BLaER1 (cell line): ENCODE measurements at regions not wholly inside any gene's neighbourhood (a gene's known extent, or its start where the extent isn't known, plus 50 kb on each side); places are given as distances from the start of the nearest gene placed in this dataset.

Experiments used
- H3K27ac ChIP-seq: shearing (Covaris generic); formaldehyde crosslinking; 2 replicates; pipeline ENCODE4 v1.8.1; 2022
- H3K27me3 ChIP-seq: shearing (Covaris generic); formaldehyde crosslinking; 2 replicates; pipeline ENCODE4 v1.8.1; 2022
- H3K36me3 ChIP-seq: shearing (Covaris generic); formaldehyde crosslinking; 2 replicates; pipeline ENCODE4 v1.8.1; 2022
- H3K4me1 ChIP-seq: shearing (Covaris generic); formaldehyde crosslinking; 2 replicates; pipeline ENCODE4 v1.8.1; 2022
- H3K4me2 ChIP-seq: shearing (Covaris generic); formaldehyde crosslinking; 2 replicates; pipeline ENCODE4 v1.8.1; 2022
- H3K4me3 ChIP-seq: shearing (Covaris generic); formaldehyde crosslinking; 2 replicates; pipeline ENCODE4 v1.8.1; 2022
- H3K9ac ChIP-seq: shearing (Covaris generic); formaldehyde crosslinking; 2 replicates; pipeline ENCODE4 v1.8.1; 2022
- H3K9me3 ChIP-seq: shearing (Covaris generic); formaldehyde crosslinking; 2 replicates; pipeline ENCODE4 v1.8.1; 2022
- H4K20me1 ChIP-seq: shearing (Covaris generic); formaldehyde crosslinking; 2 replicates; pipeline ENCODE4 v1.8.1; 2022
- Cebpa-rat ChIP-seq: shearing (Covaris generic); IDR thresholded peaks from 2 replicates; pipeline ENCODE4 v1.8.1; 2022

- no peak overlapping the region for H3K9ac ChIP-seq
- no peak overlapping the region for H3K4me2 ChIP-seq
- no peak overlapping the region for H3K4me3 ChIP-seq
- no peaks in the 10 kb centered on the region for H3K36me3 ChIP-seq
- H3K27ac ChIP-seq = no peak overlapping the region
- H3K4me1 ChIP-seq = no peaks in the 10 kb centered on the region
- no peak for TF ChIP-seq Cebpa-rat
- no peaks in the 10 kb centered on the region for H4K20me1 ChIP-seq
- peaks cover 35% of the 10 kb centered on the region for H3K9me3 ChIP-seq
- H3K27me3 ChIP-seq = no peaks in the 10 kb centered on the region
These were observed 114.1 kb upstream of the HDDC2 start for GRCh38 chr6:125415913-125416312.

- no peak overlapping the region for H3K4me2 ChIP-seq
- TF ChIP-seq Cebpa-rat = no peak
- H3K27me3 ChIP-seq = no peaks in the 10 kb centered on the region
- H3K27ac ChIP-seq = no peak overlapping the region
- H3K36me3 ChIP-seq = no peaks in the 10 kb centered on the region
- H3K4me3 ChIP-seq = no peak overlapping the region
- no peak overlapping the region for H3K9ac ChIP-seq
- H3K9me3 ChIP-seq = peaks cover 16% of the 10 kb centered on the region
- peaks cover 26% of the 10 kb centered on the region for H3K4me1 ChIP-seq
- no peaks in the 10 kb centered on the region for H4K20me1 ChIP-seq
These were observed 120.1 kb upstream of the HDDC2 start for GRCh38 chr6:125421836-125422235.

- no peaks in the 10 kb centered on the region for H3K36me3 ChIP-seq
These were observed 121.3 kb upstream of the HDDC2 start for GRCh38 chr6:125423047-125423446.

GRCh38 chr6:125431971-125432370 is 130.2 kb upstream of the HDDC2 start:
- Histone ChIP-seq H3K4me1 (peaks cover 66% of the 10 kb centered on the region), H3K27me3 (no peaks in the 10 kb centered on the region), H3K9me3 (peaks cover 29% of the 10 kb centered on the region; the same call in 1 of the 2 replicates), H3K9ac (no peak overlapping the region; the same call in 1 of the 2 replicates), H3K4me2 (peak overlapping the region; percentile 72), H4K20me1 (no peaks in the 10 kb centered on the region), H3K36me3 (no peaks in the 10 kb centered on the region), H3K27ac (peak overlapping the region; percentile 83), H3K4me3 (no peak overlapping the region)
- no peak for TF ChIP-seq Cebpa-rat

More at GRCh38 chr6:125423047-125423446, 121.3 kb upstream of the HDDC2 start:
- no peaks in the 10 kb centered on the region for H4K20me1 ChIP-seq
- H3K9me3 ChIP-seq = peaks cover 20% of the 10 kb centered on the region
- TF ChIP-seq Cebpa-rat = no peak
- H3K4me1 ChIP-seq = peaks cover 31% of the 10 kb centered on the region
- H3K27me3 ChIP-seq = no peaks in the 10 kb centered on the region
- no peak overlapping the region for H3K4me2 ChIP-seq
- no peak overlapping the region for H3K27ac ChIP-seq
- no peak overlapping the region for H3K9ac ChIP-seq
- no peak overlapping the region for H3K4me3 ChIP-seq

- no peaks in the 10 kb centered on the region for H3K27me3 ChIP-seq
- H3K9ac ChIP-seq = no peak overlapping the region
- H3K4me3 ChIP-seq = peak overlapping the region; percentile 23; the same call in 1 of the 2 replicates
- H3K36me3 ChIP-seq = no peaks in the 10 kb centered on the region
- peaks cover 62% of the 10 kb centered on the region for H3K4me1 ChIP-seq
- TF ChIP-seq Cebpa-rat = no peak
- H3K9me3 ChIP-seq = peaks cover 24% of the 10 kb centered on the region; the same call in 1 of the 2 replicates
- peak overlapping the region; percentile 72 for H3K4me2 ChIP-seq
- H4K20me1 ChIP-seq = no peaks in the 10 kb centered on the region
- H3K27ac ChIP-seq = peak overlapping the region; percentile 83
These were observed 131.2 kb upstream of the HDDC2 start for GRCh38 chr6:125432963-125433362.

GRCh38 chr6:125434760-125435159 is 133.0 kb upstream of the HDDC2 start:
- no peaks in the 10 kb centered on the region for H3K27me3 ChIP-seq
- no peak overlapping the region for H3K4me2 ChIP-seq
- H3K4me3 ChIP-seq = no peak overlapping the region
- no peak for TF ChIP-seq Cebpa-rat
- no peaks in the 10 kb centered on the region for H3K36me3 ChIP-seq
- H3K27ac ChIP-seq = no peak overlapping the region
- peaks cover 44% of the 10 kb centered on the region for H3K4me1 ChIP-seq
- H3K9ac ChIP-seq = no peak overlapping the region
- H3K9me3 ChIP-seq = peaks cover 16% of the 10 kb centered on the region; the same call in 1 of the 2 replicates
- no peaks in the 10 kb centered on the region for H4K20me1 ChIP-seq

GRCh38 chr6:125439512-125439911 is 137.7 kb upstream of the HDDC2 start:
- Histone ChIP-seq H3K36me3 (no peaks in the 10 kb centered on the region), H3K4me3 (no peak overlapping the region), H3K4me1 (no peaks in the 10 kb centered on the region), H3K9me3 (0 out of 2 replicates have a peak, but pooled peaks cover 6% of the 10 kb centered on the region), H3K27ac (no peak overlapping the region), H3K27me3 (no peaks in the 10 kb centered on the region), H3K4me2 (no peak overlapping the region), H3K9ac (no peak overlapping the region), H4K20me1 (no peaks in the 10 kb centered on the region)
- no peak for TF ChIP-seq Cebpa-rat

- Histone ChIP-seq H3K9ac (no peak overlapping the region), H3K27ac (no peak overlapping the region), H3K4me2 (no peak overlapping the region), H3K9me3 (peaks cover 3% of the 10 kb centered on the region), H3K4me1 (peaks cover 11% of the 10 kb centered on the region), H3K36me3 (no peaks in the 10 kb centered on the region), H4K20me1 (no peaks in the 10 kb centered on the region), H3K4me3 (no peak overlapping the region), H3K27me3 (no peaks in the 10 kb centered on the region)
- TF ChIP-seq Cebpa-rat = no peak
These were observed 142.5 kb upstream of the HDDC2 start for GRCh38 chr6:125444006-125444923.

- no peak for TF ChIP-seq Cebpa-rat
- H3K4me3 ChIP-seq = no peak overlapping the region
- H3K4me1 ChIP-seq = peaks cover 11% of the 10 kb centered on the region
- no peak overlapping the region for H3K9ac ChIP-seq
- no peaks in the 10 kb centered on the region for H3K27me3 ChIP-seq
- peaks cover 11% of the 10 kb centered on the region for H3K9me3 ChIP-seq
- H3K36me3 ChIP-seq = no peaks in the 10 kb centered on the region
- H3K27ac ChIP-seq = no peak overlapping the region
- H3K4me2 ChIP-seq = no peak overlapping the region
- no peaks in the 10 kb centered on the region for H4K20me1 ChIP-seq
These were observed 143.3 kb upstream of the HDDC2 start for GRCh38 chr6:125445054-125445453.

- no peak for TF ChIP-seq Cebpa-rat
- Histone ChIP-seq H4K20me1 (no peaks in the 10 kb centered on the region), H3K36me3 (no peaks in the 10 kb centered on the region), H3K27ac (no peak overlapping the region), H3K4me1 (peaks cover 11% of the 10 kb centered on the region), H3K4me3 (no peak overlapping the region), H3K9me3 (peaks cover 17% of the 10 kb centered on the region), H3K4me2 (peak overlapping the region; percentile 29), H3K9ac (no peak overlapping the region), H3K27me3 (no peaks in the 10 kb centered on the region)
These were observed 144.2 kb upstream of the HDDC2 start for GRCh38 chr6:125446011-125446410.
